Jurkat, Clone E6-1 (cell line): ENCODE measurements at regions not wholly inside any gene's neighbourhood (a gene's known extent, or its start where the extent isn't known, plus 50 kb on each side); places are given as distances from the start of the nearest gene placed in this dataset.

Experiments
- DNase-seq: peaks from one replicate; pipeline ENCODE4 v3.0.0-alpha.2; 2011; ENCODE audit warnings: low read depth, low spot score
- H3K4me3 ChIP-seq: 2 replicates; pipeline ENCODE4 v1.5.1; 2011; ENCODE audit warnings: mild to moderate bottlenecking, low read length, control low read depth, moderate library complexity

DNA sequence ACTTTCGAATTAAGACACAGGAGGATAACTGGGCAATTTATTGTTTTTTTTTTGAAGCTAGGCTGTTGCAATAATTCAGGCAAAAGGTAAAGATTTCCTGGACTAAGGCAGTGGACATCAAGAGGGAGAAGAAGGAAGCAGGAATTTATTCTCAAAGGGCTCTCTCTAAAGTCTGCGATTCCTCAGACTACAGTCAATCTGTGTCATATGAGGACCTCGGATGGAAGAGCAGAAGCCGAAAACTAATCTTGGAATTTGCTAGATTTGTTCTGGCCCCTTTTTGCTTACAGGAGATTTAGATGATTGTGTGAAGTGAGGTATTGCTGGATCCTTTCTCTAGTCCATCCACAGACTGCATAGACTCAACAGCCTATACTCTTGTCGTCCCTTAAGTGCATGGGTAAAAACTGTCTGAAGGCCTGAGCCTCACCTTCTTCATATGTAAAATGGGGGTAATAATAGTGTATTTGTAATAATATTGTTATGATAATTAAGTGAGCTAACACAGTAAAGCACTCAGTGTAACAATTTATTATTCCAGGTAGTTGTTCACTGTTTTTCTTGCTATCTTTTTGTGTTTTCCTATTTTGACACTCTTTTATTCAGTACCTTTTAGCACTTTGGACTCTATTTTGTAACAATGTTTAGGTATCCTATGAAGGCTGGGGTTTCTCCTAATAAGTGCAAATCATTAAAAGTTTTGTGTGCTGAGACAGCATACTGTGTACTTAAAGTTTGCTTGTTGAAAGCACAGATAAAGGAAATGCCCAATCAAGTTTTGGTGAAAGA lies 54.2 kb upstream of the NT5C1B start:
- no peak overlapping the region for H3K4me3 ChIP-seq
- DNase-seq, result no peak

DNA sequence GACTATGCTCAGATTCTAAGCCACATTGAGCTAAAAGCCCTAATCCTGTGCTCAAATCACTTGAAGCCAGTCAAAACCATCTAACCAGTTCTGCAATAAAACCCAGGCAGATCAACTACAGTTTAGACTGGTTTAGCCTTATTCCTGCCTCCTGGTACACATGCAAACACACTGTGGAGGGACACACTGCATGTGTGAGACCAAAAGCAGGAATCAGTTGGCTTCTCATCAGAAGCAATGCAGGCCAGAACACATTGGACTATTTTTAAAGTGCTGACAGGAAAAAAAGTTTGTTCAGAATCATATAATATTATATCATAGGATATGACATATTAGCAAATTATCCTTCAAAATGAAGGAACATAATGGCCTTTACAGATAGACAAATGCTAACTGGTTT lies 52.5 kb upstream of the NT5C1B start:
- DNase-seq, result no peak
- no peak overlapping the region for H3K4me3 ChIP-seq

DNA sequence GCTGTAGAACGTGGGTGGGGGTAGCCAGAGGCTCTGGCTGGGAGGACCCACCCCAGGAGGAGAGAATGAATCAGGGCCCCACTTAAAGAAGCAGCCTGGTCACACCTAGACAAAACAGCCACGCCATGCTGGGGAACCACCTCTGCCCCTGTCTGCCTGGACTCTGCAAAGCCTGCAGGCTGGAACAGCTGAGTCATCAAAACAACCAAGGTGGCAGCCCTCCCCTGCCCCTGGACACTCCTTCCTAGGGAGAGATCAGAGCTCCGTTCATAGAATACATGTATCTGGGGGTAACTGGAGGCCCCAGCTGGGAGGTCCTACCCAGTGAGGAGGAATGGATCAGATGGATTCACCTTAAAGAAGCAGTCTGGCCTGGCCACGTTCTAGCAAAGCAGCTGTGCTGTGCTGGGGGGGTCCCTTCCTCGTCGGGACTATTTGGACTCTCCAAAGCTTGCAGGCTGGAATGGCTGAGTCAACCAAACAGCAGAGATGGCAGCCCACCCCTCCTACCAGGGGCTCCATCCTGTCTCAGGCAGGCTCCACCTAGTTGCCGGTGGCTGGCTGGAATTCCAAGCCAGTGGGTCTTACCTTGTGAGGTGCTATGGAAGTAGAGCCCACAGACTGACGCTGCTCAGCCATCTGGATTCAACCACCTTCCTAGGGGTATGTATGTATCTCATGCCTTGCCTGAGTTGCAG lies 50.5 kb upstream of the NT5C1B start:
- H3K4me3 ChIP-seq, result no peak overlapping the region
- DNase-seq, result no peak
